GM18508 (cell line): ENCODE measurements at regions not wholly inside any gene's neighbourhood (a gene's known extent, or its start where the extent isn't known, plus 50 kb on each side); places are given as distances from the start of the nearest gene placed in this dataset.

Experiments
- ATAC-seq: cut with Tn5 transposase; IDR thresholded peaks from one replicate; pipeline ENCODE4 v1.9.1; 2021; ENCODE audit warnings: moderate number of reproducible peaks; ENCODE audit not compliant: insufficient read depth, unreplicated experiment

DNA sequence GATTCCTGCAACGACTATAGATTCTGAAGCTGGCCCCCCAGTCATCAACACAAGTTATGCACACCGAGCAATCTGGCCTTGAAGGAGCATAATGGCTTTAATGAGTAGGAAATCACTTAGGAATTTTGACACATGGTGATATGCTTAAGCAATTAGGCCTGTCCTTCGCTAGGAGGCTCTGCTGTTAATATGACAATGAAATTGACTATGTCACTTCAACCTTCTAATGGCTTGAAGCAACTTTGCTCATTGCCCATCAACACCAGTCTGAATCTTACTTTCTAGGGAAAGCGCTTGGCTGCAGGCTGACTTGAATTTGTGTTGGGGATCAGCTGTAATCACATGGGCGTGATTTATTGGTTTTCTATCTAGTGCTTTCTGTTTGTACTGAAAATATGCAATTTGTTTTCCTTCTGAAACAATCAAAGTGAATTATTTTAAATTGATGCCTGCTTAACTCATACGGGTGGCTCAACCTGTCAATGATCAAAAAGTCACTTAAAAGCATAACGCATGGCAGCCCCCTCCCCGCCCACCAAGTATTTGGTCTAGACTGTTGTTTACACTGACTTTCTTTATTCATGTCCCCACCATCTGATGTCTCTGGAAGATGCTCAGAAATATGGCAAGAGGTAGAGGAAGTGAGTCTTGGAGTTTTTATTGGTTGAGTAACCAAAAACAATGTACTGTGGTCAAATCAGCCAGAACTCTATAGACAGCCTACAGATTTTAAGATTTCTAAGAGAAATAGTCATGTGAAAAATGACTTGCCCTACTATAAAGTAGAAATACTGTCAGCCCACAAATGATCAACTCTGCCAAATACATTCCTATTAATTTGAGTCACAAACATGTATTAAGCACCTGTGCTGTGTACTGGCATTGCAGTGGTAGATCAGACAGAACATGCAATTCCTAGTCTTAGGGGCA, 344.9 kb downstream of the RBM43 start:
- ATAC-seq: no peak

DNA sequence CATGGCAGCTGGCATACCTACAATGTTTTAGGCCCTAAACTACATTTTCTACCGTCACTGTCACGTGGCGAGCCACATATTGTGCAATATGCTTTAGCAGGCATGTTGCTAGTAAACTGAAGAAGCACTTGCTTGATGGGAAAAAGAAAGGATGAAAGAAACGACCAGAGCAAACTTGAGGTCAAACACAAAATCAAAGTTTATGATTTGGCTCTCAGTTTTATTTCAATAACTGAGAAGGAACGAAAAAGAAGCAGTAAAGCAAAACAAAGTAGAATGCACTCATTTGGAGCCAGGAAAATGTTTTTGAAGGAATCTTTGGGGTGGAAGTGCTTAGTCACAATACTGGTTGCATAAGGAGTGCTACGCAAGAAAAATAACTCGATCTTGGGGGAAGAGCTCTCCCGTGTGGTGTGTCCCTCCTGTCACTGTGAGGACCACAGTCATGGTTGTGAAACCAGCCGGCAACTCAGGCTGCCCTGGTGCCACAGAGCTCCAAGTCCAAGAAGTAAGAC, 349.8 kb downstream of the RBM43 start:
- ATAC-seq: no peak

DNA sequence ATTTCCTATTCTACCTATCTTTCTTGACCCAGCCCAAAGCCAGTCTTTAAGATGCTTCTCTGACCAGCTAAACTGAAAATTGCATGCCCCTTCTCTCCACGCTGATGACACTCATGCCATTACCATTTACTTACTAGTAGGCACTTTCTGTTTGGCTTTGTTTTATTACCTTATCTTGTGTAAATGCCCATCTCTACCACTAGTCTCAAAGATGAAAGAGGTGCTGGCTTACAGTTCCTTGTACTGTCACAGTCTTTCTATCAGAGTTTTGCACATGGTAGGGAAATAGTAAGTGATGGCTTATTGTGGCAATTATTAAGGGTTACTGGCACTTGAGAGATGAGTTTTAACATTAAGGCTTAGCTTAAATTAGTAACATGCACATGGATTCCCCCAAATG, 352.1 kb downstream of the RBM43 start:
- no peak for ATAC-seq

DNA sequence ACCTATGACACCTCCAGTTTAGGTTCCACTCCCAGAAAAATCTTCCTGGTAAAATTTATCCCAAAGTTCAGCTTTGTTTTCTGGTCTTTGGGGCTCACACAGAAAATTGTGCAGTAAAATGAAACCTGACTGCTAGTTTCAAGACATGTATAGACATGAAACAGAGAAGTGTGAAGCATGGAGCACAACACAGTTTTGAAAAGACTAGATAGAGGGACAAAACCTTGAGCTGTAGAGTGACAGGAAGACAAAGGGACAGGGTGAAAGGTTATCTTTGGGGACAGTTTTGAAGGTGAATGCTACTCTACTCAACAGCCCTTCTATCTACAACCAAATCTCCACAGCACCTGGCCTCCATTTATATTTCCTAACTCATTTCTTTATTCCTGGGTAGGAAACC, 352.6 kb downstream of the RBM43 start:
- ATAC-seq: peak; percentile 47

DNA sequence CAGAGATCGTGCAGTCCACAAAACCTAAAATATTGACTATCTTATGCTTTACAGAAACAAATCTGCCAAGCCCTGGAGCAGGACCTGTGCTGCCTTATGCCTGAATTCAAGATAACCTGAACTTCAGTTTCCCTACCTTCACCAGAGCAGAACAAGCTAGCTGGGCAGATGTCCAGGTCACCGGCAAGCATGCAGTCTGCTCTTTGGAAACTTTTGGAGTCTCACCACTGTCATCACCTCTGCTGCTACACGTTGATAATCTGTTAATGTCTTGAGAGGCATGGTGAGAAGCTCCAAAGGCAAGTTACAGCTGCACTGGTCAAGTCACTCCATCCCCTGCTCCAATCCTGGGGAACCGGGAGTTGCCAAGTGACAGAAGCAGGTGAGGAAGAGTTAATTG, 354.2 kb downstream of the RBM43 start:
- no peak for ATAC-seq

DNA sequence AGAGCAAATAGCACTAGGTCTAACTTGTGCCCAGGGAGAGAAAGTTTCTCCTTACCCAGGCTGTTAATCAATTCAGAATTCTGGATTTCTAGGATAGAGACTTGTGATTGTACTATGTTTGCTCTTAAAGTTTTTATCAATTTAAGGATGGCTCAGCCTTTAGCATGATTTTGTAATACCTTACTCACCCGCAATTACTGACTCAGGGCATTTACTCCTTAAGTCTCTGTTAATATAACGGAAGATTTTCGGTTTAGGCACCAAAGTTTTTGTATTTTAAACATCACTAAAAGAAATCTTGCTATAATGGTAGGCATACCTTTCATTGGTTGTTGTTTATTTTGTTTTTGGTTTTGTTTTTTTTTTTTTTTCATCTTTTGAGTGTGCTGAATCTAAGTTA, 358.2 kb downstream of the RBM43 start:
- no peak for ATAC-seq

DNA sequence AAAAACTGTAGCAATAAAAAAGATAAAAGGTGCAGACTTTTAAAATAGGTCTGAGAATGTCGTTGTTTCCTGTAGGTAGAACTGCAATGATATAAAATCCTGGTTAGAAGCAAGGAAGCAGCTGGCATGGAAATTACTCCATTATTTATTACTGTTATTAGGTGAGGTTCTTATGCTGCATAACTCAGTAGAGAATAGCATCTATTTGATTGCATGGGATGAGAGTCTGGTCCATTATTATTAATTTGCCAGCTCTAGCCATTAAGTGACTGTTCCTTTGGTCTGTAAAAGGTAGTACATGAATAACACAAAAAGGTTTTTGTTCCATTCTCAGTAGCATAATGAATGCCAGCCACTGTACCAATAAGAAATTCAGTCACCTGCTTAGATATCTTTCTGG, 358.6 kb downstream of the RBM43 start:
- no peak for ATAC-seq

DNA sequence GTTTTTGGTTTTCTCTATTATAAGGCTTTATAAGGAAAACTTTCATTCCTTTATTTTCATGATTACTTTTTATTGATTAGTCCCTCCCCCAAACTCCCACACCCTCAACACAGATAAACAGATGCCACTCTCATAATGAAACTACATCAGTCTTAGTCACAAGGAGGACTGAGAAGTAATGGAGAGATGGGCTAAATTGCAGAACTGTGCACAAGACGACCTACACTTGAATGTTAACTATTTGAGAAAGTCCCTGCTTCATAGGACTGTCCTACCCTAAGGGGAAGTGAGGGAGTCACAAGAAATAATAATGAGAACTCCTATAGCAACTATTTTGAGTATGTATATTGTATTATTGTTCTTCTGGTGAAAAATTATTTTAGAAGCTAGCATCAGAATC, 360.8 kb downstream of the RBM43 start:
- ATAC-seq: no peak

DNA sequence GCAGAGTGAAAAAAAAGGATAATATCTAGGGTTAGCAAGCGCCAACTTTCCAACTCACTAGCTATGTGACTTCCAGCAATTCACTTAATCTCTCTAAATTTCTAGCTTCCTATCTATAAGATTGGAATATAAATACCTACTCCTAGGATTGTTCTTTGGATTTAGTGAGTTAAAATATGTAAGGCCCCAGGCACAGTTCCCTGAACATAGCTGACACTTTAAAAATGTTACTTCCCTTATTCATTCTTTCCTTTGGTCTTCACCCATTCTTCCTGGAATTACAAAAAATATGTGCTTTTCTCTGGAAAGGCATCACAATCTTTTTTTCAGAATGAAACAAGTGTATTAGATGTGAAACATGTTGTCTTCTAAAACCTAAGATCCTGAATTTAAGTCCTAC, 365.7 kb downstream of the RBM43 start:
- no peak for ATAC-seq

DNA sequence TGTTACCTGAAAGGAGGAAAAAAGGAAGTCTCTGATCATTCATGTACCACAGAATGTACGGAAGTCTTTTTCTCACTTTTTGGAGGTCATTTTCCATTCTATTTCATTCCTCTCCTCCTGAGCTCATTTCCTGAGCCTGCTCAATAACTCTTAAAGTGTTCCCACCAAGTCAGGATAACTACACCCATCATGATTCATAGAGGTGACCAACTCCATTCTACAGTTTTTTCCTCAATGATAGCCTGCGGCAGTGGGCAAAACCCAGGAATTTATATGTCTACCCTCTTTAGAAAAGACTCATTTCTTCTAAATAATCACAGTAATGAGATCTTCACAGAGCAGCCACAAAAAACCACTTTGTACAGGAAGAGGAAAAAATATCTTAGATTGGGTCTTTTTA, 372.5 kb downstream of the RBM43 start:
- ATAC-seq: no peak

DNA sequence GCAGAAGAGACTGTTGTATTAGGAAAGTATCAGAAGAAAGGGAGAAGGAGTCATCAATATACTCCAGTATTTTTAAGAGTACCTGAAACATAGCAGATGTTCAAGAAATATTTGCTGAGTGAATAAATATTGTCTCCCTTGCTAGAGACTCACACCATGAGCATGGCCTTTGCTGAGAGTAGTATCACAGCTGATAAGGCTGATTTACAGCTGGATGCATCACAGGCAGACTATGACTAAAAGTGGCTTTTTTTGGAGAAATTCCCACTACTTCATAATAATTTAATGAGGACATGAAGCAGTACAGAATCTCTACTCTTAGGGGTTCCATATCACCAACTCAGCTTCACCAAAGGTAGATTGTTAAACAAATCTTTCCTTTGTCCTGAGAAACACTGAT, 373.3 kb downstream of the RBM43 start:
- no peak for ATAC-seq

DNA sequence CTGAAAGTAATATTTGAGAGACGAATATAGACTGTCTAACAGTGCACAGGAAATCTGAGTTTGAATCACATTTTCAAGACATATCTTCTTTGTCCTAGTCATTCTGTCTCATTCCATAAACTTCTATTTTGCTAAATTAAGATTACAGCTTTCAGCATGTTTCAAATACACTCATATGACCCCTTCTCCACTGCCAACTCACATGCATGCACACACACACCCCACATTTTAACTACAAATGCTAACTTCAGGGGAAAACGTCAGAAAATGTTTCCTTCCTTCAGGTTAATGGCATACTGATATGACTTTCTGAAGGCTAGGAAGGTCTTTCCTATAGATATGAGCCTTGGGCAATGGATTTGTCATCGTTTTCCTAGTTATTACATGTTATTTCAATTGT, 373.7 kb downstream of the RBM43 start:
- no peak for ATAC-seq

DNA sequence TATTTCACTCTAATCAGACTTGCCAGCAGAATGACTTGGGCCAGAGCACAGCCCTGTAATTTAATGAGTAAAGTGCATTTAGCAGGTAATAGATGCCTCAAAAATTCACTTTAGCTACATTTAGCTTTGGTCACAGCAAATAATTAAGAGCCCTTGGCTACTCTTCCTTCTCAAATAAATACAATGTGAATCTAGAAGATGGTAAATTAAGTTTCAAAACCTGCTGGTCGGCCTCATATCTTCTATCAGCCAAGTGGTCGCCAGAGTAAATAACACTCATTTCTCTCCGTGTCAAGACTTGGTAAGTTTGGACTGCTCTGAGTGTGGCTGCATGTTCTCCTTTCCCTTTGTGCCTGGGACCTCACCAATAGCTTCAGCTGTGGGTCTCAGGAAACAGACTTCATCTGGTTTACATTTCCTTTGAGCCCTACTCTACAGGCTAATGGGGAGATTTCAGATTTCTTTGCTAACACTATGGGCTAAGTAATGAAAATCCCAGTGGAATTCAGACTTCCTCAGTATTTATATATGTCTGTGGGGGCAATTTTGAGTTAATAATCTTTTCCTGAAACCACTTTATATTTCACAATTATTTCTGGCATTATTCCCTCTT, 375.8 kb downstream of the RBM43 start:
- ATAC-seq: no peak

DNA sequence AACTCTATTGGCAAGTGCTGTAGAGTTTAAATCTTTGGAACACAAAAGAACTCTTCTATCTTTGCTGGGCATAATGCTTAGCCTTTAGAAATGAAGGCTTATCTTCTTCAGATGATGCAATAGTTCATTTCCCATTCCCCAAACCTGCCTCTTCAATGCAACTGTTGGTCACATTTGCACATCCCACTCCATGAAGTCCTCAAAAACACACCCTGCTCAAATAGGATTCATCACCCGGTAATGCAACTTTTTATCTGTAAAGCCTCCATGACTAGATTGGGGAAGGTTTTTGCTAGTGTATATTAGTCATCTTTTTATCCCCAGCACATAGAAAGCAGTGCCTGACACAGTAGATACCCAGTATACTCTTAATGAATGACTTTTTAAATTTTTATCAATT, 376.4 kb downstream of the RBM43 start:
- ATAC-seq: no peak

DNA sequence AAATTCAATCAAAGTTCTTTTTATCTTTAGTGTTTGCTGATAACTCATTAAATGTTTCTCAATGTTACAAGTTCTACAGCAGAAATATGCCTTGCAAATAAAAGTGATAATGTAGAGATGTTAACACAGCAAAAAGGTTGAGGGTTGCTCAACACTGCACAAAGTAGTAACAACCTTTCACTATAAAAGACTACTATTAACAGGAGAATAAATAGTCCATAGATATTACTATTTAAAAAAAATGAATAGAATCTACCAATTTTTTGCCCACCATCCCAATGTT, 378.1 kb downstream of the RBM43 start:
- no peak for ATAC-seq

DNA sequence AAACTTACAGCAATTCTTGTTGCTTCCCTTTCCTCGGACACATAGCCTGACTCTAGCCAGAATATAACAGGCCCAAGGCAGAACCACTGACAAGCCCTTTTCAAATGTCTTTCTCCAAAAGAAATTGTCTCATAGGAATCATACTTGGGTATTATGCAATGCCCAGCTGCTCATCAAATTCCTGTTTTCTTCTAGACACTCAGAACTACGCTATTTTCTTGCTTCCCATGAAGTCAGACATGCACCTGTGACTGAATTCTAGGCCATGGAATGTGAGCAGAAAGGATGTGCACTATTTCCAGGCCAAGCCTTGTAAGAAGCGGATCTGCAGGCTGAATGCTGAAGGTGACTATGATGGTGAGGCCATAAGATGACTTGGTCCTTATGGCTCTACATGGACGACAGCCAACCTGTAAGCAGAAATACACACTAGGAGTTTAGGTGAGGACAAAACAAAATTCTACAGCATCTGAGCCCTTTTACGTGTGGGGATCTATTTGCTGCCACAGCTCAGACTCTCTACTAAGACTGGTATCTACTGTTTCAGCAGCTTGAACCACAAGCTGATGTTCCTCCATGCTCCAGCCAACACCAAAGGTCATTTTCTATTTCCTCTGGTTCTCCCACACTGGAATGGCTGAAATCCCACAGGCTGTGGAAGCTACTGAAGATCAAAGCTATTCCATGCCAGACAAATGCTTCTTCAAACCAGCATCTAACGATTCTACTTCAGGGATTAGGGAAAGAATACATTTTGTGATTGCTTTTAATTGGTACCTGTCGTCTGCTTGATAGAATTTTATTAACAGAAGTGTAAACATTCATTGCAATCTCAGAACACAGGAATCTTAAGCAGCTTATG, 378.7 kb downstream of the RBM43 start:
- ATAC-seq: no peak

DNA sequence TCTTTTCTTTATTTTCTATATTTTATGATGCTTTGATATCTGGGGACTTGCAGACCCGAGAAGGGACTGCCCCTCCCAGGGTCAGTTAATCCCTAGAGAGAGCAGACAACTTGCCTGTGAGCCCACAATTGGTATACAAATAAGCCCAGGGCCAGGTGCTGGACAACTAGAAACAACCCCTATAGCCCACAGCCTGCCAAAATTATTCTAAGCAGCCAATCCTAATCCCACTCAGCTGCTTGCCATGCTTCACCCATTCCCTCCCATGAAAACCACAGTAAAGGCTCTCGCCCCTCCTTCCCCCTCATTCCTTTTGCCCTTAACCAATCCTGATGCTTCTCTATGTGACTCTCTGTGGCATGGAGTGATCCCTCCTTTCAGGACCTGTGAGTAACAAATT, 380.7 kb downstream of the RBM43 start:
- ATAC-seq: no peak

DNA sequence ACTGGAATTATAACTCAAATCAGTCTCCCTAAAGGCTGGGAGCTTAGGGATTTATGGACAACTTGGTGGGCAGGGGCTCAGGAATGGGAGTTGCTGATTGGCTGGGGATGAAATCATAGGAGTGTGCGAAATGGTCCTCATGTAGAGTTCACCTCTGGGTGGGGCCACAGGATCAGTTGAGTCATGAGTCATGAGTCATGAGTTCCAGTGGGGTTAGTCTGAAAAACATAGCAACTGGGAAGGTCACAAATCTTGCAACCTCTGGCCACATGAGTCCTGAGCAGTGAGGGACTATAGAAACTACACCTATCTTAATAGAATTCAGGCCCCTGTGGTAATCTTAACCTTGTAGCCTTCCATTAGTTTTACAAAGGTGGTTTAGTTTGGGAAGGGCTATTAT, 383.3 kb downstream of the RBM43 start:
- ATAC-seq: no peak

DNA sequence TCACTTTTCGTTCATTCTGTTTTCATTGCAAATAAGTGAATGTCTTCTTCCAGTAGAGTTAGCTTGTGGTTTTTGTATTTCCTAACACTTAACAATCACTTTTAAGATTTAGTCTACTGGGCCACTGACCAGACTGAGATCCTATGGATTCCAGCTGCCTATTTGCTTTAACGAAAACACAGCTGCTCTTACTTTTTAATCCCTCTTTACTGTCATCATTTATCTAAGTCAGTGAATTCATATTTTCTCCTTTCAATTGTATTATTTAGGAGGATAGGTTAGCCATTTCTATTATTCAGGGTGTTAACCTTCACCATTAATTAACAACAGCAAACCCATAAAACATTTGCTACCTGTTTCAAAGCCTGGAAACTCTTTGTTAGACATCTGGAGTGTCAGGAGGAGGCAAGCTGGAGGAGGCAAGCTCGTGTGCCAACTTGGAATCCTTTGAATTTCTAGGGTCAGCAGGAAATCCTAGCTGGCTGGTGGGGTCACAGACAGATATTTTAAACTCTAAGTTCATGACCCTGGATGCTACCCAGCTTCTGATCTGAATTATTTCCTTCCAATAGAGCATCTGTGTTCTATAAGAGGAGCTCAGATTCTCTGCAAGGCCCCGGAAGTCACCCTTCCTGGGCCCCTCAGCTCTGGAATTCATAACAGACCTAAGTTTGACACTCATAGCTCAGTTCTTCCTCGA, 385.3 kb downstream of the RBM43 start:
- ATAC-seq: no peak

DNA sequence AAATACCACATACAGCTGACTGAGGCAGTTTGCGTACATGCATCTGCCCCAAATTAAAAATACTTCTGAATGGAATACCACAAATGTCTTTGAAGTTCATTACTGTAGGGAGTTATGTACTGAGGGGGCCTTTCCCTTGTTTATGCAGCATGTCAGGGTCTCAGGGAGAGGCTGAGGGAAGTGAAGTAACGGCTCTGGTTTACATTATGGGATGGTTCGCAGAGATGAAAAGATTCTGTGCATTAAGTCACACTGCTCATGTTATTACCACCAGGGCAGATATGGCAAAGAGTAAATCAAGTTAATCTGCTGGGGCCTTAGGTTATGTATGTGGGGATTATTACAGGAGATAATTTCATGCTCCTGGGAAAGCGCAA, 385.9 kb upstream of the RND3 start:
- no peak for ATAC-seq
